H1 (cell line): ENCODE measurements at regions not wholly inside any gene's neighbourhood (a gene's known extent, or its start where the extent isn't known, plus 50 kb on each side); places are given as distances from the start of the nearest gene placed in this dataset.

Experiments used
- CTCF ChIA-PET: fragments of 300-600 bp; sonication (Branson Sonifier 250); formaldehyde crosslinking; loops from one replicate; lab custom pipeline; 2021; ENCODE audit not compliant: partially characterized antibody; lab: Charles Lee
- POLR2A ChIA-PET: fragments of 300-600 bp; sonication (Branson Sonifier 250); formaldehyde crosslinking; loops from one replicate; lab custom pipeline; 2021; ENCODE audit warnings: inconsistent platforms; ENCODE audit not compliant: partially characterized antibody; lab: Charles Lee
- DNase-seq, 2 experiments: peaks; one replicate each; pipeline versions ENCODE4 v3.0.0 to v3.0.0-alpha.2; 2010 to 2022; ENCODE audit warnings: low spot score in 2 of 2, low read depth in 1 of 2, mixed read lengths in 1 of 2
- FAIRE-seq: peaks from 2 replicates; lab custom pipeline; 2011; peaks lifted over from hg19 to GRCh38; lab: Jason Lieb, UNC
- H2AFZ ChIP-seq: 2 replicates; pipeline ENCODE4 v1.8.1; 2012; ENCODE audit warnings: low read length, inconsistent platforms
- H2AK5ac ChIP-seq: 2 replicates; pipeline ENCODE4 v1.6.1; 2013; ENCODE audit warnings: low read depth, low read length
- H2BK120ac ChIP-seq: replicated peaks from 2 replicates; pipeline ENCODE3; 2013; ENCODE audit warnings: low read depth, low read length, inconsistent platforms
- H2BK12ac ChIP-seq: 2 replicates; pipeline ENCODE4 v1.6.1; 2013; ENCODE audit warnings: low read depth, low read length
- H2BK15ac ChIP-seq: 2 replicates; pipeline ENCODE4 v1.6.1; 2013; ENCODE audit warnings: low read length
- H2BK20ac ChIP-seq: 2 replicates; pipeline ENCODE4 v1.6.1; 2013; ENCODE audit warnings: low read length
- H2BK5ac ChIP-seq: 2 replicates; pipeline ENCODE4 v1.6.1; 2013; ENCODE audit warnings: low read depth, low read length
- H3K14ac ChIP-seq: 2 replicates; pipeline ENCODE4 v1.6.1; 2013; ENCODE audit warnings: inconsistent platforms; ENCODE audit not compliant: insufficient read length
- H3K18ac ChIP-seq: 2 replicates; pipeline ENCODE4 v1.6.1; 2013; ENCODE audit warnings: low read length; ENCODE audit errors: extremely low read depth
- H3K23ac ChIP-seq: 2 replicates; pipeline ENCODE4 v1.6.1; 2013; ENCODE audit warnings: inconsistent platforms; ENCODE audit not compliant: insufficient read length
- H3K23me2 ChIP-seq: 2 replicates; pipeline ENCODE4 v1.6.1; 2013; ENCODE audit warnings: low read depth, low read length
- H3K27ac ChIP-seq: 2 replicates; pipeline ENCODE4 v1.6.1; 2011; ENCODE audit warnings: low read depth, low read length, inconsistent platforms
- H3K27me3 ChIP-seq, 4 experiments: replicated peaks in 1 of 4; 1 replicate in 1 of 4; 2 replicates in 3 of 4; pipeline versions ENCODE4 v1.6.1 to v1.8.1; 2011 to 2013; ENCODE audit warnings: low read length in 3 of 4, mild to moderate bottlenecking in 3 of 4, inconsistent platforms in 2 of 4, mixed read lengths in 2 of 4, moderate library complexity in 1 of 4; ENCODE audit not compliant: control insufficient read depth in 3 of 4, insufficient read depth in 3 of 4; ENCODE audit errors: extremely low read depth in 1 of 4
- H3K36me3 ChIP-seq, 4 experiments: 2 replicates each; pipeline versions ENCODE4 v1.6.1 to v1.8.1; 2011 to 2013; ENCODE audit warnings: mild to moderate bottlenecking in 4 of 4, low read length in 3 of 4, moderate library complexity in 2 of 4, control low read depth in 1 of 4, inconsistent platforms in 1 of 4; ENCODE audit not compliant: insufficient read depth in 4 of 4, control insufficient read depth in 2 of 4
- H3K4ac ChIP-seq: replicated peaks from 2 replicates; pipeline ENCODE3; 2013; ENCODE audit warnings: low read length, low read depth, mixed read lengths, inconsistent platforms; ENCODE audit not compliant: insufficient read length
- H3K4me1 ChIP-seq, 4 experiments: replicated peaks in 1 of 4; 1 replicate in 1 of 4; 2 replicates in 3 of 4; pipeline versions ENCODE4 v1.6.1 to v1.8.1; 2011 to 2013; ENCODE audit warnings: low read length in 3 of 4, inconsistent platforms in 2 of 4, mixed read lengths in 1 of 4; ENCODE audit not compliant: insufficient read depth in 4 of 4, control insufficient read depth in 3 of 4
- H3K4me2 ChIP-seq, 2 experiments: 2 replicates each; pipeline versions ENCODE4 v1.6.1 to v1.8.1; 2011 to 2013; ENCODE audit warnings: low read depth in 2 of 2, low read length in 2 of 2, control low read depth in 1 of 2, inconsistent platforms in 1 of 2, mild to moderate bottlenecking in 1 of 2; ENCODE audit not compliant: insufficient read depth in 1 of 2
- H3K4me3 ChIP-seq, 4 experiments: fragments of 200-600, 300-600 bp in 1 of 4; sonication (generic), shearing (Covaris generic), sonication (Bioruptor Twin) in 1 of 4; 2 replicates each; pipeline versions ENCODE4 v1.5.1 to v1.8.1; 2011 to 2016; ENCODE audit warnings: low read length in 4 of 4, low read depth in 3 of 4, control low read depth in 2 of 4, inconsistent platforms in 2 of 4, mild to moderate bottlenecking in 2 of 4, mixed read lengths in 1 of 4, moderate library complexity in 1 of 4; ENCODE audit not compliant: insufficient read depth in 2 of 4; ENCODE audit errors: extremely low read depth in 1 of 4
- H3K56ac ChIP-seq: replicated peaks from 2 replicates; pipeline ENCODE3; 2013; ENCODE audit warnings: low read depth, mild to moderate bottlenecking, mixed read lengths, low read length, inconsistent platforms; ENCODE audit not compliant: insufficient read length
- H3K79me1 ChIP-seq: 2 replicates; pipeline ENCODE4 v1.6.1; 2013; ENCODE audit warnings: low read depth, low read length, control low read depth
- H3K79me2 ChIP-seq, 2 experiments: 2 replicates each; pipeline versions ENCODE4 v1.6.1 to v1.8.1; 2012 to 2013; ENCODE audit warnings: low read length in 2 of 2, mild to moderate bottlenecking in 2 of 2, inconsistent platforms in 1 of 2; ENCODE audit not compliant: insufficient read depth in 2 of 2, control insufficient read depth in 1 of 2
- H3K9ac ChIP-seq, 4 experiments: replicated peaks in 1 of 4; 1 replicate in 1 of 4; 2 replicates in 3 of 4; pipeline versions ENCODE4 v1.6.1 to v1.8.1; 2011 to 2013; ENCODE audit warnings: low read depth in 3 of 4, low read length in 3 of 4, control low read depth in 2 of 4, mild to moderate bottlenecking in 2 of 4, moderate library complexity in 2 of 4, inconsistent platforms in 1 of 4; ENCODE audit errors: extremely low read depth in 1 of 4
- H3K9me3 ChIP-seq, 2 experiments: 2 replicates each; pipeline versions ENCODE4 v1.6.1 to v1.8.1; 2012 to 2013; ENCODE audit warnings: mild to moderate bottlenecking in 2 of 2, moderate library complexity in 2 of 2, control low read depth in 1 of 2, inconsistent platforms in 1 of 2, low read depth in 1 of 2, low read length in 1 of 2, mixed read lengths in 1 of 2; ENCODE audit not compliant: insufficient read depth in 2 of 2
- H4K20me1 ChIP-seq, 2 experiments: replicated peaks in 1 of 2; 2 replicates each; pipeline versions ENCODE3 to v1.8.1; 2011 to 2013; ENCODE audit warnings: inconsistent platforms in 2 of 2, low read length in 2 of 2, mild to moderate bottlenecking in 1 of 2; ENCODE audit not compliant: insufficient read depth in 2 of 2, control insufficient read depth in 1 of 2
- H4K5ac ChIP-seq: 2 replicates; pipeline ENCODE4 v1.6.1; 2013; ENCODE audit warnings: low read length, low read depth, mixed read lengths, inconsistent platforms; ENCODE audit not compliant: insufficient read length
- H4K8ac ChIP-seq: 2 replicates; pipeline ENCODE4 v1.8.0; 2013; ENCODE audit warnings: mild to moderate bottlenecking, moderate library complexity, low read length, inconsistent platforms; ENCODE audit not compliant: insufficient read depth; ENCODE audit errors: extremely low read depth
- H4K91ac ChIP-seq: replicated peaks from 2 replicates; pipeline ENCODE3; 2013; ENCODE audit warnings: low read length, mixed read lengths, inconsistent platforms; ENCODE audit not compliant: insufficient read length
- CTCF ChIP-seq, 3 experiments: IDR thresholded peaks; 1 replicate in 2 of 3; 2 replicates in 1 of 3; pipeline versions ENCODE4 v1.5.1 to v1.6.1; 2011; ENCODE audit warnings: low read length in 3 of 3, mild to moderate bottlenecking in 3 of 3, inconsistent platforms in 2 of 3, low read depth in 1 of 3, moderate library complexity in 1 of 3; ENCODE audit not compliant: insufficient read depth in 1 of 3; ENCODE audit errors: control extremely low read depth in 1 of 3
- EP300 ChIP-seq, 2 experiments: IDR thresholded peaks; 1 replicate in 1 of 2; 2 replicates in 1 of 2; pipeline ENCODE4 v1.6.1; 2011 to 2012; ENCODE audit warnings: low read depth in 2 of 2, low read length in 2 of 2, mild to moderate bottlenecking in 2 of 2, borderline replicate concordance in 1 of 2, inconsistent platforms in 1 of 2, moderate library complexity in 1 of 2
- FOSL1 ChIP-seq: IDR thresholded peaks from 2 replicates; pipeline ENCODE4 v1.6.1; 2011; ENCODE audit warnings: mild to moderate bottlenecking, low read depth, low read length, moderate library complexity; ENCODE audit not compliant: insufficient read depth
- MAFK ChIP-seq: IDR thresholded peaks from 2 replicates; pipeline ENCODE4 v1.6.1; 2012; ENCODE audit warnings: low read depth, mild to moderate bottlenecking, improper control_type of control experiment, low read length
- MAX ChIP-seq: IDR thresholded peaks from 2 replicates; pipeline ENCODE4 v1.6.1; 2012; ENCODE audit warnings: inconsistent platforms
- POLR2AphosphoS5 ChIP-seq: IDR thresholded peaks from 2 replicates; pipeline ENCODE4 v1.6.1; 2011; ENCODE audit warnings: low read depth, low read length
- SIN3A ChIP-seq, 2 experiments: IDR thresholded peaks in 1 of 2; conservative IDR thresholded peaks in 1 of 2; 2 replicates each; pipeline ENCODE4 v1.6.1; 2011 to 2012; ENCODE audit warnings: low read length in 2 of 2, improper control_type of control experiment in 1 of 2, low read depth in 1 of 2, mild to moderate bottlenecking in 1 of 2
- SIRT6 ChIP-seq: IDR thresholded peaks from one replicate; pipeline ENCODE4 v1.7.1; 2012; ENCODE audit warnings: low read length, inconsistent platforms
- WGBS, 2 experiments: shearing (Covaris generic) in 1 of 2; methylation state at CpG; one replicate each; pipeline versions ENCODE4 v1.1.6 to v1.1.7; 2013 to 2015; ENCODE audit warnings: low lambda C conversion rate in 2 of 2, mixed read lengths in 2 of 2, inconsistent platforms in 1 of 2, low coverage in 1 of 2, missing lambda C conversion rate in 1 of 2; ENCODE audit not compliant: insufficient replicate concordance in 2 of 2, insufficient coverage in 1 of 2, insufficient read length in 1 of 2; ENCODE audit errors: extremely low coverage in 1 of 2, missing lambda C conversion rate in 1 of 2; 5-methylcytosine and 5-hydroxymethylcytosine counted together

GRCh38 chr1:57696043-57696442 lies 272.2 kb upstream of the DAB1 start:
- H3K36me3 ChIP-seq = no peaks in the 10 kb centered on the region
- H2BK15ac ChIP-seq = no peak overlapping the region
- H2BK120ac ChIP-seq = no peak overlapping the region
- no peak overlapping the region for H3K23ac ChIP-seq
- WGBS, 2 experiments = 86% methylated on average over 2 of the region's 2 CpGs; no CpG with 5 or more reads in 1 of the 2 experiments
- H3K4me1 ChIP-seq = no peaks in the 10 kb centered on the region
- no peak overlapping the region for H2AK5ac ChIP-seq
- no peak overlapping the region for H3K27ac ChIP-seq
- H3K4me2 ChIP-seq = no peak overlapping the region
- H3K18ac ChIP-seq = no peak overlapping the region
- no peak overlapping the region for H2BK12ac ChIP-seq
- FAIRE-seq (no peak), DNase-seq (no peak)
- H3K79me1 ChIP-seq = no peaks in the 10 kb centered on the region
- H4K20me1 ChIP-seq = no peaks in the 10 kb centered on the region
- H4K91ac ChIP-seq = no peak overlapping the region
- H3K9me3 ChIP-seq = peaks cover 10 to 13% of the 10 kb centered on the region in 2 experiments
- CTCF ChIA-PET = interaction anchor here (1.1 to 1.2 kb wide), 3 partner anchors 17 to 360 kb away, joined by 3 read pairs; no protein-coding TSS in a partner anchor
- H3K14ac ChIP-seq = no peak overlapping the region
- no peak overlapping the region for H4K8ac ChIP-seq
- H3K4ac ChIP-seq = no peak overlapping the region
- H3K56ac ChIP-seq = no peak overlapping the region
- no peak overlapping the region for H2BK5ac ChIP-seq
- H3K27me3 ChIP-seq = no peaks in the 10 kb centered on the region
- H3K23me2 ChIP-seq = no peaks in the 10 kb centered on the region
- H3K4me3 ChIP-seq = no peak overlapping the region
- H2BK20ac ChIP-seq = no peak overlapping the region
- no peak overlapping the region for H4K5ac ChIP-seq
- H3K9ac ChIP-seq = no peak overlapping the region
- H3K79me2 ChIP-seq = no peaks in the 10 kb centered on the region
- no peak overlapping the region for H2AFZ ChIP-seq
- POLR2A ChIA-PET = no interaction called here
- no peak for TF ChIP-seq EP300 (IDR thresholded peaks at IDR 0.05; ENCODE audit: borderline replicate concordance in 1 of 2, low read depth in 2 of 2, low read length in 2 of 2)
- no peak for TF ChIP-seq SIN3A (conservative IDR thresholded peaks at IDR 0.05 in 1 of 2, IDR thresholded peaks at IDR 0.05 in 1 of 2; ENCODE audit: low read depth in 1 of 2, low read length in 2 of 2)
- no peak for TF ChIP-seq MAX
- TF ChIP-seq FOSL1 = no peak
- TF ChIP-seq CTCF (IDR thresholded peaks at IDR 0.05; ENCODE audit: control extremely low read depth in 1 of 3, insufficient read depth in 1 of 3, low read depth in 1 of 3, low read length in 3 of 3) = no peak
- no peak for TF ChIP-seq MAFK
- TF ChIP-seq POLR2AphosphoS5 = no peak
- TF ChIP-seq SIRT6 = no peak
